Trophoblast cell (in vitro differentiated cells and primary cell): ENCODE measurements at regions not wholly inside any gene's neighbourhood (a gene's known extent, or its start where the extent isn't known, plus 50 kb on each side); places are given as distances from the start of the nearest gene placed in this dataset.
"Not testable (repeated sequence)": the region's sequence is repeated elsewhere in the genome, so short reads cannot be mapped to it uniquely, and the experiment has no call there.

ENCODE experiments used
- DNase-seq, 2 donors: peaks; one replicate each; pipeline ENCODE4 v3.0.0-alpha.2; 2016
- H2AFZ ChIP-seq: 2 replicates; pipeline ENCODE4 v1.6.1; 2013; ENCODE audit warnings: low read length, moderate library complexity, mild to moderate bottlenecking; ENCODE audit not compliant: insufficient read depth, poor library complexity
- H2AK5ac ChIP-seq: 2 replicates; pipeline ENCODE4 v1.6.1; 2013; ENCODE audit warnings: mild to moderate bottlenecking, low read length
- H2BK120ac ChIP-seq: 2 replicates; pipeline ENCODE4 v1.6.1; 2013; ENCODE audit warnings: low read length, mild to moderate bottlenecking, moderate library complexity; ENCODE audit not compliant: insufficient read depth, poor library complexity
- H2BK12ac ChIP-seq: 2 replicates; pipeline ENCODE4 v1.6.1; 2013; ENCODE audit warnings: mild to moderate bottlenecking, low read length, moderate library complexity
- H2BK5ac ChIP-seq: 2 replicates; pipeline ENCODE4 v1.6.1; 2013; ENCODE audit warnings: low read length, low read depth, moderate library complexity, mild to moderate bottlenecking; ENCODE audit not compliant: poor library complexity
- H3K14ac ChIP-seq: 2 replicates; pipeline ENCODE4 v1.6.1; 2013; ENCODE audit warnings: mild to moderate bottlenecking, low read length
- H3K18ac ChIP-seq: 2 replicates; pipeline ENCODE4 v1.6.1; 2013; ENCODE audit warnings: mild to moderate bottlenecking, low read length
- H3K23ac ChIP-seq: 2 replicates; pipeline ENCODE4 v1.6.1; 2013; ENCODE audit warnings: low read length
- H3K27ac ChIP-seq: 2 replicates; pipeline ENCODE4 v1.5.1; 2013; ENCODE audit warnings: low read depth, mild to moderate bottlenecking, inconsistent platforms, low read length, moderate library complexity
- H3K27me3 ChIP-seq: 2 replicates; pipeline ENCODE4 v1.6.1; 2013; ENCODE audit warnings: inconsistent platforms, mild to moderate bottlenecking, low read length, moderate library complexity; ENCODE audit not compliant: insufficient read depth
- H3K36me3 ChIP-seq, 2 experiments: 1 replicate in 1 of 2; 2 replicates in 1 of 2; pipeline ENCODE4 v1.6.1; 2013; ENCODE audit warnings: low read length in 2 of 2, mild to moderate bottlenecking in 2 of 2, moderate library complexity in 1 of 2; ENCODE audit not compliant: insufficient read depth in 2 of 2, control insufficient read depth in 1 of 2
- H3K4ac ChIP-seq: 2 replicates; pipeline ENCODE4 v1.6.1; 2013; ENCODE audit warnings: low read depth, mild to moderate bottlenecking, low read length, moderate library complexity
- H3K4me1 ChIP-seq, 2 experiments: 1 replicate in 1 of 2; 2 replicates in 1 of 2; pipeline ENCODE4 v1.6.1; 2013; ENCODE audit warnings: low read length in 2 of 2, mild to moderate bottlenecking in 2 of 2, moderate library complexity in 1 of 2; ENCODE audit not compliant: insufficient read depth in 2 of 2, control insufficient read depth in 1 of 2
- H3K4me2 ChIP-seq: 2 replicates; pipeline ENCODE4 v1.6.1; 2013; ENCODE audit warnings: inconsistent platforms, mild to moderate bottlenecking, low read length, moderate library complexity
- H3K4me3 ChIP-seq: 2 replicates; pipeline ENCODE4 v1.5.1; 2013; ENCODE audit warnings: mild to moderate bottlenecking, low read depth, low read length, inconsistent platforms
- H3K79me1 ChIP-seq: one replicate; pipeline ENCODE4 v1.6.1; 2013; ENCODE audit warnings: low read length
- H3K79me2 ChIP-seq: 2 replicates; pipeline ENCODE4 v1.6.1; 2013; ENCODE audit warnings: low read length, mild to moderate bottlenecking; ENCODE audit not compliant: control insufficient read depth, insufficient read depth, poor library complexity
- H3K9ac ChIP-seq: 2 replicates; pipeline ENCODE4 v1.6.1; 2013; ENCODE audit warnings: mild to moderate bottlenecking, low read length
- H3K9me3 ChIP-seq: 2 replicates; pipeline ENCODE4 v1.6.1; 2013; ENCODE audit warnings: low read depth, mild to moderate bottlenecking, control low read depth, inconsistent platforms, low read length; ENCODE audit not compliant: insufficient read depth
- H4K12ac ChIP-seq: 2 replicates; pipeline ENCODE4 v1.6.1; 2013; ENCODE audit warnings: low read depth, mild to moderate bottlenecking, low read length, moderate library complexity
- H4K8ac ChIP-seq: 2 replicates; pipeline ENCODE4 v1.6.1; 2013; ENCODE audit warnings: low read depth, mild to moderate bottlenecking, low read length, moderate library complexity
- H4K91ac ChIP-seq: one replicate; pipeline ENCODE4 v1.6.1; 2013; ENCODE audit warnings: low read depth, mild to moderate bottlenecking, low read length, moderate library complexity
- WGBS: extraction: QIAGEN DNeasy Blood & Tissue Kit; methylation state at CpG from one replicate; pipeline ENCODE4 v1.1.7; 2013; ENCODE audit warnings: missing lambda C conversion rate; ENCODE audit not compliant: insufficient read length, insufficient coverage; ENCODE audit errors: extremely low coverage; 5-methylcytosine and 5-hydroxymethylcytosine counted together

- H3K18ac ChIP-seq, H4K91ac ChIP-seq, H3K27ac ChIP-seq, H3K79me1 ChIP-seq, H3K23ac ChIP-seq, H2BK5ac ChIP-seq, H3K4me1 ChIP-seq, H4K8ac ChIP-seq, H3K4ac ChIP-seq, H3K4me3 ChIP-seq, H3K36me3 ChIP-seq, H4K12ac ChIP-seq, DNase-seq, H3K14ac ChIP-seq, H3K9me3 ChIP-seq, H2AK5ac ChIP-seq, H2BK120ac ChIP-seq, H3K27me3 ChIP-seq, H2AFZ ChIP-seq, H2BK12ac ChIP-seq, H3K4me2 ChIP-seq, H3K79me2 ChIP-seq, H3K9ac ChIP-seq: not testable (repeated sequence)
- no CpG with 5 or more reads among the region's 53 CpGs for WGBS
Observed at GRCh38 chr4:126201251-126202138, 886.7 kb downstream of the FAT4 start.

DNA sequence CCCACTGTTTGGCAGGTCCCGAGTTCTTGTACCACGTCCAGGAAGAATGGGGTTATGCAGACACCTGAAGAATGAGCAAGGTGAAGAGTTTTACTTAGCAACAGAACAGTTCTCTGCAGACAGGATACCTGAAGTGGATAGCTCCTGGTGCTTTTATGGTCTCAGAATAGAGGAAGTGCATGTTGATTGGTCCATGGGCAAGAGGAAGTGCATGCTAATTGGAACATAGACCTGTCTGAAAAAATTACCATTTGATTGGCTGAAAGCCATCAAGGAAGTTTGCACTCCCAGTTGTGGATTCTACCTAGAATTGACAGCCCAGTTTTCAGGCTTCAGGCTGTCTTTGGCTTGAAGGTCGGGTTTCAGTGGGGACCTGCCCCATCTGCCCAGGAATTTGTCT, 887.5 kb downstream of the FAT4 start:
- Histone ChIP-seq H2BK12ac (no peak overlapping the region), H3K18ac (no peak overlapping the region), H3K4ac (no peak overlapping the region), H3K27ac (no peak overlapping the region), H3K9me3 (peaks cover 5% of the 10 kb centered on the region), H4K91ac (no peak overlapping the region), H2BK120ac (no peak overlapping the region), H3K14ac (no peak overlapping the region), H3K27me3 (no peaks in the 10 kb centered on the region), H2BK5ac (no peak overlapping the region), H3K23ac (no peak overlapping the region), H3K79me1 (no peaks in the 10 kb centered on the region), H3K4me2 (no peak overlapping the region), H2AK5ac (no peak overlapping the region), H3K9ac (no peak overlapping the region), H4K12ac (no peak overlapping the region), H3K79me2 (no peaks in the 10 kb centered on the region), H4K8ac (no peak overlapping the region), H2AFZ (no peak overlapping the region), H3K4me3 (no peak overlapping the region), H3K4me1 (no peaks in the 10 kb centered on the region), H3K36me3 (no peaks in the 10 kb centered on the region)
- DNase-seq: no peak
- no CpG with 5 or more reads among the region's 3 CpGs for WGBS

DNA sequence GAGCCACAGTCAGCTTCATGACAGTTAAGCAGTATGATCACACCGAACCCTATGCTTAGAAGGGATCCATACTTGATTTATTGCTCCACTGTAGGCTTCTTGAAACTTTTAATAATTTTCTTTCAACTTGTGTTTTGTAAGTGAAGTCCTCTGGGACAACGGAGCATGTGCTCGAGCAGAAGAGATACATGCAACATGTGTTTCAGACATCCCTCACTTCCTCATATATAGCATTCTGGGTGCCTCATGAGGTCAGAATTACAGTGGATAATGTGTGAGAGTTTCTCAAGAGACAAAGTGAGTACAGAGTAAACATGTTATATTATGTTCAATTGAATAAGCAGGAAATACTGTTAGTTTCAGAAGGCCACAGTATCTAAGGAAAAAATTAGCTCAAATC, 893.2 kb downstream of the FAT4 start:
- Histone ChIP-seq H3K9me3 (no peaks in the 10 kb centered on the region), H3K9ac (no peak overlapping the region), H3K18ac (no peak overlapping the region), H4K8ac (no peak overlapping the region), H2BK12ac (no peak overlapping the region), H4K91ac (no peak overlapping the region), H3K4ac (no peak overlapping the region), H3K27ac (no peak overlapping the region), H2AK5ac (no peak overlapping the region), H3K14ac (no peak overlapping the region), H3K4me2 (no peak overlapping the region), H3K4me3 (no peak overlapping the region), H3K23ac (no peak overlapping the region), H2BK5ac (no peak overlapping the region), H3K4me1 (no peaks in the 10 kb centered on the region), H4K12ac (no peak overlapping the region), H2AFZ (no peak overlapping the region), H3K36me3 (no peaks in the 10 kb centered on the region), H3K79me1 (no peaks in the 10 kb centered on the region), H3K79me2 (no peaks in the 10 kb centered on the region), H3K27me3 (no peaks in the 10 kb centered on the region), H2BK120ac (no peak overlapping the region)
- no CpG with 5 or more reads among the region's 3 CpGs for WGBS
- DNase-seq: no peak

DNA sequence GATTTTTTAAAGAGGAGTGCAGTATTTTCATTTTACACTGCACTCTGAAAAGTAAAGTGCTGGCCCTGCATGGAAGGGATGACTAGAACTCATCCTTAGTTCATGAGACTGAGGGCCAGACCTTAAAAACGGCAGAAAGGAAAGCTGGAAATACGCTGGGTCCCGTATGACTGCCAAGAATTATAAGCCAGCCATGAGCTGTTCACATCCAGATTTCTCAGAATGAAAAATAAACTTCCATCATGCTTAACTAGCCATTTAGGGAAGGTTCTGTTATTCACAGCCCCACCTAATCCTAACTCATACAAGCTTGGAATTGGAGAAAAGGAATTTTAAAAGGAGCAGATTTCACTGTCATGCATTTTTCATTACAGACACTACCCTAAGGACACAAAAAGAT, 894.4 kb downstream of the FAT4 start:
- H4K91ac ChIP-seq: no peak overlapping the region
- no peak overlapping the region for H2BK5ac ChIP-seq
- no peak overlapping the region for H2BK120ac ChIP-seq
- no peak for DNase-seq
- no peak overlapping the region for H4K12ac ChIP-seq
- H2AK5ac ChIP-seq: no peak overlapping the region
- H3K4me1 ChIP-seq: no peaks in the 10 kb centered on the region
- H3K18ac ChIP-seq: no peak overlapping the region
- H3K79me1 ChIP-seq: no peaks in the 10 kb centered on the region
- no peak overlapping the region for H3K9ac ChIP-seq
- H4K8ac ChIP-seq: no peak overlapping the region
- H2BK12ac ChIP-seq: no peak overlapping the region
- no peaks in the 10 kb centered on the region for H3K27me3 ChIP-seq
- H3K4me3 ChIP-seq: no peak overlapping the region
- H2AFZ ChIP-seq: no peak overlapping the region
- H3K27ac ChIP-seq: no peak overlapping the region
- no peak overlapping the region for H3K23ac ChIP-seq
- WGBS: no CpG with 5 or more reads among the region's 3 CpGs
- H3K36me3 ChIP-seq: no peaks in the 10 kb centered on the region
- no peak overlapping the region for H3K4ac ChIP-seq
- no peak overlapping the region for H3K14ac ChIP-seq
- H3K4me2 ChIP-seq: no peak overlapping the region
- no peaks in the 10 kb centered on the region for H3K9me3 ChIP-seq
- no peaks in the 10 kb centered on the region for H3K79me2 ChIP-seq
